ENCODE measurements at regions not wholly inside any gene's neighbourhood (a gene's known extent, or its start where the extent isn't known, plus 50 kb on each side); places are given as distances from the start of the nearest gene placed in this dataset.

GRCh38 chr13:80574113-80574850 is 233.4 kb upstream of the SPRY2 start:
- DNase-seq: no peak
- intact Hi-C loops (cut with DNase I): no loop called here

DNA sequence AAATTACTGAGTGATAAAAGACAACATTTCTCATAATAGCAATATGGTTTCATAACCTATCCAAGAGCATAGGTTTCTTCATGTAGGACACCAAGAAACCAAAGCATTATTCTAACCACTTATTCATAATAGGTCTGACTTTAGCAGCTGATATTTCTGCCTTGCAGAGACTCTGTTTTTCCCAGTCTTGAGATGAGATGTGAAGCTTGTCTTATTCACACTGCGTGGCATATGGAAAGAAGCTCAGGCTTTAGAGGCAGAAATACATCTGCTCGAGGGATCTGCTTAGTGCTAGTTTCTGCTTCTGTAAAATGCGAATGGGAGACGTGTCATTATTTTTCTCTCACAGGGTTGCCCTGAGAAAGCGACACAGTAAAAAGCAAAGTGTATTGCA is 232.0 kb upstream of the SPRY2 start:
- DNase-seq: no peak
- intact Hi-C loops (cut with DNase I): no loop called here

GRCh38 chr13:80572308-80572922 is 231.5 kb upstream of the SPRY2 start:
- intact Hi-C loops (cut with DNase I): no loop called here
- no peak for DNase-seq

- peak in 1 of 42 donors; percentile 1 for DNase-seq
- intact Hi-C loops (cut with DNase I): no loop called here
These were observed 230.7 kb upstream of the SPRY2 start for GRCh38 chr13:80571346-80572307.

DNA sequence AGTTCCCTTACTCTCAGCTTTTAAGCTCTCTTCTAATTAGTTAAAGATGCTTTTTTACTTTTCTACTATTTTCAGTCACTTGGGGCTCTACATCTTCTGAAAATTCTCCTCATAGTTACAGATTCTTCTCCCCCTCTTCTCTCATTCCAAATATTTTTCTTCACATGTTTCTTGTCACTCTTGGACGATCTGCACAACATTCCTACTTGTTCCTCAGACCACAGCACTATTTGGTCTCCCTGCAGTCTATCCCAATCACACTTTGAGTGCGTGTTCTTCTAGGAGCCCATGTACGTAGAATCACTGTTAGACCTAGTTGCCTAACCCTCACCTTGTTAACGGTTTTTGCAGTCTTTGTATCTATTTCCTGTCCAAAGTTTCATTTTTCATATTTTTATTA is 222.5 kb upstream of the SPRY2 start:
- intact Hi-C loops (cut with DNase I): no loop called here
- no peak for DNase-seq

DNA sequence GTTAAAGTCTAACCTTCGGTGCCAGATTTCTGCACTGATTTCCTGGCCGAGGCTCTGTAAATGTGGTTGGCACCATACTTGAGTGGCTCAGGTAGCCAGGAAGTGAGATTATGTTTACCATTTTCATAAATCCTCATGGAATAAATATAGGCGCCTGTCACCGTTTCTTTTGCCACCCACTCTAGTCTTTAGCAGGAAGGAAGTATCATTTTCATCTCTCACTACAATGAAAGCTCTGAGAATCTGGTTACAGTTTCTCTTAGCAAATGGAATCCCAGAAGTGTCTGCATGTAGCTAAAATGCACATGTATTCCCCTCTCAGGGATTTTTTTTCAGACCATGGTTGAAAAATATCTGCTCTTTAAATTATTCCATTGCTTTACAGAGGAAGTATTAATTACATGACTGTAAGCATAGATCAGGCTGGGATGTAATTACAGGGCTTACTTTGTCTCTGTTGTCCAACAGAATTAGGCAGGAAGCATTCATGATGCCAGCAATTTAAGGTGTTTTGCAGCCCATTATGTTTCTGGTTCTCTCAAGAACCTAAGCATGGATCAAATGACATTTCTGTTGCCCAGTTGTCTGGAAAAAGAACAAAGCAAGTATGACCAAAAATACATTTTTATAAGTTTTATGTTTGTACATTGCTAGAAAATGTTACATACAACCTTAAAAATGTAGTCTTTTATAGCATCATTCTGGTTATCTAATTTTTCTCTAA is 221.7 kb upstream of the SPRY2 start:
- DNase-seq: no peak
- intact Hi-C loops (cut with DNase I): no loop called here

DNA sequence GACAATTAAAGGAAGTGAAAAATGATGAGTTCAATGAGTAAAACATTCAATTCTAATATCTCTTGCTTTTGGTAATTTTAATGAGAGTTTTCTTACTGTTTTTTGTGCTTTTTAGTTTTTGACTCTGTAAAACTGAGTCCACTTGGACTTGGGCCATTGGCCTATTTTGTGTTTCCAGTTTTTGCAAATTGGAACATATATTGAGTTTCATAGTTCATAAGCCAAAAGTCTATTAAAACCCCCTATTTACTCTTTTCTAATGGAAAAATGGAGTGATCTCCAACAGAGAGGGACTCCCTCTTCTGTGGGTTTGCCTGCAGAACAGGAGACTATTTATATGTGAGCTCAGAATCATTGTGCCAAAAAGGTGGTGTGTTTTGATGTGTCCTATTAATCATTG is 219.7 kb upstream of the SPRY2 start:
- intact Hi-C loops (cut with DNase I): no loop called here
- no peak for DNase-seq

DNA sequence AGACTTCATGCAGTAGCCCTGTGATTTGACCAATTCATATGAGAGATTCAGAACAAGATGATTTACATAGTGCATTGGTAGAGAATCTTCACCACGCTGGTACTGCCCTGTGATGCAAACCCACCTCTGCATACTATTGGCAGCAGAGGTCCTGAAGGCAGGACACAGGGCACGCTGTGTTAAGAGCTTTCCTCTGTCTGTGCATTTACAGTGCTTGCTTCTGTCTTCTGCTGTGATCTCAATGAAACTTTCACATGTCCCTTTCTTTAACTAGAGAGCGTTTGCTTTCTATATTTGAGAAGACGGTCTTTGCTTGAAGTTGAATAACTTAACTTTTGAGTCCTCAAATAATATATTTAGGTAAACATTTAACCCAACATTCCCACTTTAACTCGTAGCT is 219.0 kb upstream of the SPRY2 start:
- no peak for DNase-seq
- intact Hi-C loops (cut with DNase I): no loop called here

- intact Hi-C loops (cut with DNase I): no loop called here
- no peak for DNase-seq
These were observed 217.1 kb upstream of the SPRY2 start for GRCh38 chr13:80558074-80558473.

DNA sequence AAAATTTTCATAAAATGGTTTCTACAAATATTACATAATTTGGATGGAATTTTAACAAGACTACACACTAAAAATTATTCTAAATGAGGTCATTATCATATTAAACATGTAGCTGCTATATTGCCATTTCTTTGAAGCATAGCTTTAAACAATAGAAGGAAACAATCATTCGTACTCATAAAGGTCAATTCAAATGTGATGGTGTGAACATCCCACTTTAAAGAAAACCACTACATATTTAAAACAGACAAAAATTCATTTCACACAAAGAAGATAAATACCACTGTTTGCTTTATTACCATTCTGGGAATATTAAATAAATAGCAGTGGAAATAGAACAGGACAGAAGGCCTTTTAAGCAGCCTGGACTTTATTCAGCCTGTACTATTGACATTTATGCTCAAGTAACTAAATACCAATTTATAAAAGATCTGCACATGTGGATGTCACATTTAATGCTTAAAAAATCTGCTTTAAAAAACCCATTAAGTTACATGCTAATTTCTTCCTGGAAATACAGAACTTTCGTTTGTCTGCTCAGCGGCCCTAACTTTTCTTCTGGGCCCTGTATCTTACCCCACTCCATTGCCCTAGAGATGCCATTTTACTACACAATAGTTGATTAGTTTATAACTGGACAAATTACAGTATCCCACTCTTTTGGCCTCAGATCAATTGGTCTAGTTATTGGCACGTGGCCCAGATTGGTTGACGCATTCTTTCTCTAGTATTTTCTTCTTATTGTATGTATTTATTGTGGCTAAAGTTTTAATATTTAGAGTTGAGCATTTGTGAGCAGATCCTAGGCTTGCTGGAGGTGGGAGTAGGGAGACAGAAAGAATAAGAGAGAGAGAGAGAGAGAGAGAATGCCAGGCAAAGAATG is 215.1 kb upstream of the SPRY2 start:
- intact Hi-C loops (cut with DNase I): no loop called here

DNA sequence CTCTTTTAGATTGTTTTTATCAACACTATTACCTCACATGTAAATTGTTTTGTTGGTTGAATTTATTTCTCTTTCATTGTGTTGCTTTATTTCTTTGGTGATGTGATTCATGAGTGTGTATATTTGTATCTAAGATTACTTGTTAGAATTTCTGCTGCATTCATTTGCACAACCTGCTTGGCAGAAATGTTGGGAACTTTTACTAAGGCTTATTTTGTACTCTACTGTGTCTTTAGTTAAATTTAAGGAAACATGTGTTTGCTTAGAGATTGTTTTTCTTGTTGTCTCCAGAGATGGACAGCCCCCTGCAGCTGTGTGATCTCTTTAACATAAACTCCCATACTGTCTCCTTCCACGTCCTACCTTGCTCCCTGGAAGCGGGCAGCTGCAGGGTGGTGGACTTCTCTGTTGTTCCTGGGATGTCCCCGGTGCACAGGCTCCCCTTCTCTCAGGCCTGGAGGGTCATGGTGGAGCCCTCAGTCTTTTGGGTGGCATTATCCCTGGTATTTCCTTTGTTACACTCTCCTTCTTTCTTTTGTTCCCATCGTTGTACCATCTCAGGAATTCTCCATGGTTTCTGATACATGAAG is 212.0 kb upstream of the SPRY2 start:
- no peak for DNase-seq
- intact Hi-C loops (cut with DNase I): no loop called here

More for the DNA sequence above, 215.1 kb upstream of the SPRY2 start:
- no peak for DNase-seq

DNA sequence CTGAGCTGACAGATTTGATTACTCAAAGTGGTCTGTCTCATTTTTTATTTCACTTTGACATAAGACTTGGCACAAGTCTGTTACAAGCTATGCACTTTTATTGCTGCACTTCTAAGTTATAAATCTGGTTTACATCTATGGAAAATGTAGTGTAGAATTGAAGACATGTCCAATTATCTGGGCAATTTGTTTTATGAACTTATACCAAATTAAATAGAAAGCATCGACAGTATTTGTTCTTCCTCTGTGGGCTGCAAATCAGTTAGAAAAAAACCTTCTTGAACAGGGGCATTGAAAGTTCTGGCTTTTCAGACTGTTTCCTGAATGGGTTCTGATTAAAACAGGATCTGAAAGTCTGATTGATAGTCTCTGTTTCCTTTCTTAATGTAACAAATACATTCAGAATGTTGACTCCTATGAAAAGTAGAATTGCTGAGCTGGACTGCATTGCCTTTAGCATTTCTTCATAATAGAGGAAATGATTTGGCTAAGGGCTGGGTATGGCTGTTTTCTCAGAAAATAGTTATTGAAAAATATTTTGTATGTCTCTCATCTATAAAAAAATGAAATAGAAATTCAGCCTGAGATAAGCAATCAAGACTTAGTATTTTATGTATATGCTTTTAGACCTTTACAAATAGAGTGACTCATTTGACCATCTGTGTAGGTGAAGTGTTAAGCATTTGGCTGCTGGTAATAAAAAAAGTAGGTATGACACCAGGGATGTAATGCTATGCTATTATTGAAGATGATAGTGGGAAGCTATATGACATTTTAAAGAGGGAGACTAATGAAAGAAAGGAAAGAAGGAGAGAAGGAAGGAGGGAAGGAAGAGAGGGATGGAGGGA is 210.9 kb upstream of the SPRY2 start:
- intact Hi-C loops (cut with DNase I): no loop called here
- DNase-seq: no peak

DNA sequence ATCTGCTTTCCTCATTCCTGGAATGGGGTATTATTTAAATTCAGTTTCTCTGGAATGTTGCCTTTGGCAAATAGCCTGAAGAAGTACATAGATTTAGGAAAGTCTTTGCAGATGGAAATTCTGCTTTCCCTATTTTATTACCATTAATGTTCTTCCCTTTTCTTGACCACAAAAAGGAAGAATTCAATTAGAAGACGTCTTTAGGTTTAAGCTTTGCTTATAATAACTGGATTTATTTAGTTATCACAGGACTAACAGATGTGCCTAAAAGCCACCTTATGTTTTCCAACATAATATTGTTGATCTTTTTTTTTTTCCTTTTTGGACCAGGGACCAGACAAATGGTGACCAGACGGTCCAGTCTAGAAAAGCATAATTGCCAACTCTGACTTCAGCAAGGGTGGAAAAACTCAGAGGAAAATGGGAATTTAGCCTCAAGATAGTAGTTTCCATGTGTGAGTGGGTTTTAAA is 210.1 kb upstream of the SPRY2 start:
- intact Hi-C loops (cut with DNase I): no loop called here
- no peak for DNase-seq

DNA sequence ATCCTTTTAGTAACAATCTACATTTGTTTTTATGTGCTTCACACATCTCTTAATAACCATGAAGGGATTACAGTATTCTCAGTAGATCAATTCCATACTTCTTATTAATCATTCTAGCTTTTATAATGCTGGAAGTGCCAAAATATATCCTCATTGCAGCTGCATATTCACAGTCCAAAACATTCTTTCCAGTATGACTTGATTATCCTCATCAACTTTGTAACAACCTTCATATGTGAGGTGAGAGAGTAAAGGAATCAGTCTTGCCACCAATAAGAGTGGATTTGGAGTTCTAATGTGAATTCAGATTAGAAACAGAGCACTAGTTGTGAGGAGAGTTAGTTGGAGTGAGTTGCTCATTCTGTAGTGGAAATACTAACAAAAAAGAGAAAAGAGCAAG is 208.0 kb upstream of the SPRY2 start:
- intact Hi-C loops (cut with DNase I): no loop called here
- no peak for DNase-seq

DNA sequence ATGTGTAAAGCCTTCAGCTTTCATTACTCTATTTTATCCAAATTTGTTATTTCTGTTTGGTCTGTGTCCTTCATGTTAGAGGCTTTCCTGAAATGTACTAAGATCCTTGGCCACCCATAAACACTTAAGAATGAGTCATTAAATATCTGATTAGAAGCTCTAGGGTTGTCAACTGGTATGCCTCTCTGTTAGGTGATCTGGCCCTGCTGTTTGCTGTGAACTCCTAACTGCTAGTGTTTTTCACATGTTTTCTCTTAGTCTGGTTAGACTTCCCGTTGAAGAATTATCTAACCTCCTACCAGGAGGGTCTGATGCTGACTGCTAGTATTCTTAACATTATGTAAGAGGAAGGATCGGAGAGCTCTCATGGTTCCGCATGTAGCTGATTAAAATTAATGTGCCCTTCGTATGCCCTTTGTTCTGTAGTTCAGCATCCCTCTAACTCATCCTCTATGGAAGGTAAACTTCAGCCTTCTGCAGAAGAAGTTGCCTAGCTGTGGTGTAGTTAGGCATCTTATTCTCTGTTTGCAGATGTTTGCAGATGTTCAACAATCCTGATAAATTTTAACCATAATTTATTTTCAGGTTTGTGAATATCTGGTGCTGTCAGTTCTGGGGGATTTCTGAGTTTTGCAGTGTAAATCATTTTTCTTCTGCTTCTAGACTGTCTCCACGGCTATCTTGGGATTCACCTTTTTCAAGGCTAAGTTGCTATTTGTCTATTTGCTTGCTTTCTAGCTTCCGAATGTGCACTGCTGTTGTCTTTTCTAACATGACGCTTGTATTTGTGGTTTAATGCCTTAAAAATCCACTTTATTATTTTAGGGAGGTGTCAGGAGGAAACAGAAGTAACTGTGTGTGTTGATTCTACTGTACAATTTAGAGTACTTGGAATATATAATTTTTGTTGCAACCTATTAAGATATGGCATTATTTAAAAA is 207.2 kb upstream of the SPRY2 start:
- no peak for DNase-seq
- intact Hi-C loops (cut with DNase I): no loop called here

- no peak for DNase-seq
- intact Hi-C loops (cut with DNase I): no loop called here
These were observed 206.4 kb upstream of the SPRY2 start for GRCh38 chr13:80547341-80547740.
